ENCODE measurements at regions not wholly inside any gene's neighbourhood (a gene's known extent, or its start where the extent isn't known, plus 50 kb on each side); places are given as distances from the start of the nearest gene placed in this dataset.

DNA sequence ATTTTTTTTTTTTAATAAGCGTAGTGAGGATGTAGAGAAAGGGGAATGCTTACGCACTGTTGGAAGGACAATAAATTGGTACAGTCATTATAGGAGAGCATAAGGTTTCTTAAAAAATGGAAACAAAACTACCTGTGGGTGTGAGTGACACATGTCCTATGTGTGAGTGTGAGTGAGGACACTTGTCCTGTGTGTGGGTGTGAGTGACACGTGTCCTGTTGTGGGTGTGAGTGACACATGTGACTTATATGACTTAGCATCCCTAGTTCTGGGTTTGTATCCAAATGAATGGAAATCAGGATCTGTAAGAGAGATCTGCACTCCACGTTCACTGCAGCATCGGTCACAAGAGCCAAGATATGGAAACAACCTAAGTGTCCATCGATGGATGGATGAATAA is 91.8 kb downstream of the CBLN2 start:
- intact Hi-C loops (cut with DNase I) = no loop called here
- no peak overlapping the region for H3K4me3 ChIP-seq
- H3K9me3 ChIP-seq = no peaks in the 10 kb centered on the region
- ATAC-seq (no peak), DNase-seq (no peak)
- no peak overlapping the region for H3K27ac ChIP-seq
- TF ChIP-seq POLR2A (IDR thresholded peaks at IDR 0.05) = no peak
- TF ChIP-seq, protein P1, sequence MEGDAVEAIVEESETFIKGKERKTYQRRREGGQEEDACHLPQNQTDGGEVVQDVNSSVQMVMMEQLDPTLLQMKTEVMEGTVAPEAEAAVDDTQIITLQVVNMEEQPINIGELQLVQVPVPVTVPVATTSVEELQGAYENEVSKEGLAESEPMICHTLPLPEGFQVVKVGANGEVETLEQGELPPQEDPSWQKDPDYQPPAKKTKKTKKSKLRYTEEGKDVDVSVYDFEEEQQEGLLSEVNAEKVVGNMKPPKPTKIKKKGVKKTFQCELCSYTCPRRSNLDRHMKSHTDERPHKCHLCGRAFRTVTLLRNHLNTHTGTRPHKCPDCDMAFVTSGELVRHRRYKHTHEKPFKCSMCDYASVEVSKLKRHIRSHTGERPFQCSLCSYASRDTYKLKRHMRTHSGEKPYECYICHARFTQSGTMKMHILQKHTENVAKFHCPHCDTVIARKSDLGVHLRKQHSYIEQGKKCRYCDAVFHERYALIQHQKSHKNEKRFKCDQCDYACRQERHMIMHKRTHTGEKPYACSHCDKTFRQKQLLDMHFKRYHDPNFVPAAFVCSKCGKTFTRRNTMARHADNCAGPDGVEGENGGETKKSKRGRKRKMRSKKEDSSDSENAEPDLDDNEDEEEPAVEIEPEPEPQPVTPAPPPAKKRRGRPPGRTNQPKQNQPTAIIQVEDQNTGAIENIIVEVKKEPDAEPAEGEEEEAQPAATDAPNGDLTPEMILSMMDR (IDR thresholded peaks at IDR 0.05) = no peak
- H3K4me1 ChIP-seq = no peaks in the 10 kb centered on the region
- no peaks in the 10 kb centered on the region for H3K36me3 ChIP-seq
- WGBS (ENCODE audit: insufficient coverage, low coverage, low lambda C conversion rate, missing lambda C conversion rate) = 52% methylated on average over 6 of the region's 6 CpGs
- no peaks in the 10 kb centered on the region for H3K27me3 ChIP-seq

- intact Hi-C loops (cut with DNase I) = no loop called here
- H3K9me3 ChIP-seq = no peaks in the 10 kb centered on the region
- TF ChIP-seq, protein P1 (IDR thresholded peaks at IDR 0.05) = no peak
- TF ChIP-seq POLR2A (IDR thresholded peaks at IDR 0.05) = no peak
- H3K27ac ChIP-seq = no peak overlapping the region
- H3K4me3 ChIP-seq = no peak overlapping the region
- no peaks in the 10 kb centered on the region for H3K36me3 ChIP-seq
- H3K4me1 ChIP-seq = no peaks in the 10 kb centered on the region
- WGBS (ENCODE audit: insufficient coverage, low coverage, low lambda C conversion rate, missing lambda C conversion rate) = 25% methylated on average over 4 of the region's 4 CpGs
- no peaks in the 10 kb centered on the region for H3K27me3 ChIP-seq
- no peak for DNase-seq
- no peak for ATAC-seq
These were observed 99.4 kb downstream of the CBLN2 start for GRCh38 chr18:72444798-72445155.

GRCh38 chr18:72444111-72444797 is 99.9 kb downstream of the CBLN2 start:
- ATAC-seq (no peak), DNase-seq (no peak)
- WGBS (ENCODE audit: insufficient coverage, low coverage, low lambda C conversion rate, missing lambda C conversion rate) = 37% methylated on average over 7 of the region's 7 CpGs
- no peaks in the 10 kb centered on the region for H3K4me1 ChIP-seq
- TF ChIP-seq POLR2A (IDR thresholded peaks at IDR 0.05) = no peak
- TF ChIP-seq, protein P1 (IDR thresholded peaks at IDR 0.05) = no peak
- H3K9me3 ChIP-seq = no peaks in the 10 kb centered on the region
- no peaks in the 10 kb centered on the region for H3K27me3 ChIP-seq
- no peak overlapping the region for H3K27ac ChIP-seq
- H3K36me3 ChIP-seq = no peaks in the 10 kb centered on the region
- intact Hi-C loops (cut with DNase I) = no loop called here
- no peak overlapping the region for H3K4me3 ChIP-seq

GRCh38 chr18:72436401-72436800 is 107.7 kb downstream of the CBLN2 start:
- no peak for DNase-seq
- no peak for ATAC-seq
- peaks cover 0 to 1% (median 0%) of the 10 kb centered on the region in 4 donors for H3K4me1 ChIP-seq
- TF ChIP-seq, protein P1 (IDR thresholded peaks at IDR 0.05) = no peak
- TF ChIP-seq POLR2A (IDR thresholded peaks at IDR 0.05) = no peak
- 40% methylated on average over 3 of the region's 3 CpGs for WGBS (ENCODE audit: insufficient coverage, low coverage, low lambda C conversion rate, missing lambda C conversion rate)
- no peak overlapping the region for H3K4me3 ChIP-seq
- no peaks in the 10 kb centered on the region for H3K27me3 ChIP-seq
- intact Hi-C loops (cut with DNase I) = no loop called here
- H3K36me3 ChIP-seq = no peaks in the 10 kb centered on the region
- no peak overlapping the region for H3K27ac ChIP-seq
- H3K9me3 ChIP-seq = no peaks in the 10 kb centered on the region

All from right lobe of liver (tissue), 6 donors.